WTC11 (cell line): ENCODE measurements at regions not wholly inside any gene's neighbourhood (a gene's known extent, or its start where the extent isn't known, plus 50 kb on each side); places are given as distances from the start of the nearest gene placed in this dataset.

Experiments used
- ATAC-seq: fragments of 200-7000 bp; cut with Tn5 transposase; 2 replicates; pipeline ENCODE4 v1.10.0; 2021; ENCODE audit warnings: mild to moderate bottlenecking, moderate library complexity
- CTCF ChIA-PET: fragments of 300-600 bp; sonication (Branson Sonifier 250); formaldehyde crosslinking; loops from one replicate; lab custom pipeline; 2021; ENCODE audit warnings: antibody characterized with exemption; lab: Charles Lee
- POLR2A ChIA-PET: fragments of 350-600 bp; sonication (Branson Sonifier 250); formaldehyde crosslinking; loops from one replicate; lab custom pipeline; 2021; ENCODE audit warnings: antibody characterized with exemption; lab: Charles Lee
- DNase-seq: peaks from one replicate; pipeline ENCODE4 v3.0.0; 2021; ENCODE audit warnings: low spot score
- H3K27ac Mint-ChIP-seq: 2 replicates; pipeline ENCODE4 v1.8.0; 2021; ENCODE audit warnings: mixed read lengths
- H3K27me3 Mint-ChIP-seq: 2 replicates; pipeline ENCODE4 v1.8.0; 2021; ENCODE audit warnings: low read depth, mild to moderate bottlenecking, moderate library complexity, mixed read lengths
- H3K36me3 Mint-ChIP-seq: 2 replicates; pipeline ENCODE4 v1.8.0; 2021; ENCODE audit warnings: mixed read lengths
- H3K4me1 Mint-ChIP-seq: 2 replicates; pipeline ENCODE4 v1.8.0; 2022; ENCODE audit warnings: mixed read lengths
- H3K4me3 Mint-ChIP-seq: 2 replicates; pipeline ENCODE4 v1.8.0; 2021; ENCODE audit warnings: mild to moderate bottlenecking, moderate library complexity, mixed read lengths
- H3K9me3 Mint-ChIP-seq: 2 replicates; pipeline ENCODE4 v1.8.0; 2021; ENCODE audit warnings: mixed read lengths
- CTCF ChIP-seq: fragments of 200-600 bp; IDR thresholded peaks from 2 replicates; pipeline ENCODE4 v1.8.0; 2022; ENCODE audit warnings: antibody characterized with exemption
- ELF4 ChIP-seq: sonication (generic); formaldehyde crosslinking; IDR thresholded peaks from 2 replicates; pipeline ENCODE4 v1.8.1; 2022; ENCODE audit warnings: low read depth, mild to moderate bottlenecking, moderate library complexity, missing genetic modification reagents
- ETV6 ChIP-seq: sonication (generic); formaldehyde crosslinking; IDR thresholded peaks from 2 replicates; pipeline ENCODE4 v1.8.1; 2022; ENCODE audit warnings: mild to moderate bottlenecking, missing genetic modification reagents
- FOXJ3 ChIP-seq: sonication (generic); formaldehyde crosslinking; IDR thresholded peaks from 2 replicates; pipeline ENCODE4 v1.9.0; 2021; ENCODE audit warnings: missing genetic modification reagents, mild to moderate bottlenecking, borderline replicate concordance
- FOXK1 ChIP-seq: sonication (generic); formaldehyde crosslinking; IDR thresholded peaks from 2 replicates; pipeline ENCODE4 v1.8.0; 2022; ENCODE audit warnings: mild to moderate bottlenecking, moderate library complexity, missing genetic modification reagents
- GABPB1 ChIP-seq: sonication (generic); formaldehyde crosslinking; IDR thresholded peaks from 2 replicates; pipeline ENCODE4 v1.8.1; 2023; ENCODE audit warnings: mild to moderate bottlenecking, missing genetic modification reagents
- MYBL2 ChIP-seq: sonication (generic); formaldehyde crosslinking; IDR thresholded peaks from 2 replicates; pipeline ENCODE4 v1.8.1; 2023; ENCODE audit warnings: mild to moderate bottlenecking, moderate library complexity, missing genetic modification reagents
- NFE2L1 ChIP-seq: sonication (generic); formaldehyde crosslinking; IDR thresholded peaks from 2 replicates; pipeline ENCODE4 v1.8.1; 2023; ENCODE audit warnings: missing genetic modification reagents
- PRRX2 ChIP-seq: fragments of 250-450 bp; sonication (Bioruptor Pico); IDR thresholded peaks from 2 replicates; pipeline ENCODE4 v1.8.0; 2021; ENCODE audit warnings: mild to moderate bottlenecking
- RORB ChIP-seq: fragments of 250-450 bp; sonication (Bioruptor Pico); IDR thresholded peaks from 2 replicates; pipeline ENCODE4 v1.9.0; 2021; ENCODE audit warnings: mild to moderate bottlenecking
- ZNF423 ChIP-seq: fragments of 250-450 bp; sonication (Bioruptor Pico); IDR thresholded peaks from 2 replicates; pipeline ENCODE4 v2.1.2; 2022; ENCODE audit warnings: mild to moderate bottlenecking, moderate library complexity
- TF ChIP-seq, protein P1 (sequence below): sonication (generic); formaldehyde crosslinking; IDR thresholded peaks from 2 replicates; pipeline ENCODE4 v1.8.1; 2023; ENCODE audit warnings: mild to moderate bottlenecking, moderate library complexity, missing genetic modification reagents
- TF ChIP-seq, protein P2 (sequence below): sonication (generic); formaldehyde crosslinking; IDR thresholded peaks from 2 replicates; pipeline ENCODE4 v1.8.1; 2023; ENCODE audit warnings: mild to moderate bottlenecking, missing genetic modification reagents
- TF ChIP-seq, protein P3 (sequence below): sonication (generic); formaldehyde crosslinking; IDR thresholded peaks from 2 replicates; pipeline ENCODE4 v1.8.0; 2023; ENCODE audit warnings: mild to moderate bottlenecking, missing genetic modification reagents
- TF ChIP-seq, protein P4 (sequence below): sonication (generic); formaldehyde crosslinking; conservative IDR thresholded peaks from 2 replicates; pipeline ENCODE4 v1.8.1; 2023; ENCODE audit warnings: mild to moderate bottlenecking, low read depth, missing genetic modification reagents, moderate library complexity
- TF ChIP-seq, protein P5 (sequence below): fragments of 250-450 bp; sonication (Bioruptor Pico); IDR thresholded peaks from 2 replicates; pipeline ENCODE4 v1.9.0; 2021; ENCODE audit warnings: moderate library complexity, mild to moderate bottlenecking, inconsistent platforms, borderline replicate concordance

DNA sequence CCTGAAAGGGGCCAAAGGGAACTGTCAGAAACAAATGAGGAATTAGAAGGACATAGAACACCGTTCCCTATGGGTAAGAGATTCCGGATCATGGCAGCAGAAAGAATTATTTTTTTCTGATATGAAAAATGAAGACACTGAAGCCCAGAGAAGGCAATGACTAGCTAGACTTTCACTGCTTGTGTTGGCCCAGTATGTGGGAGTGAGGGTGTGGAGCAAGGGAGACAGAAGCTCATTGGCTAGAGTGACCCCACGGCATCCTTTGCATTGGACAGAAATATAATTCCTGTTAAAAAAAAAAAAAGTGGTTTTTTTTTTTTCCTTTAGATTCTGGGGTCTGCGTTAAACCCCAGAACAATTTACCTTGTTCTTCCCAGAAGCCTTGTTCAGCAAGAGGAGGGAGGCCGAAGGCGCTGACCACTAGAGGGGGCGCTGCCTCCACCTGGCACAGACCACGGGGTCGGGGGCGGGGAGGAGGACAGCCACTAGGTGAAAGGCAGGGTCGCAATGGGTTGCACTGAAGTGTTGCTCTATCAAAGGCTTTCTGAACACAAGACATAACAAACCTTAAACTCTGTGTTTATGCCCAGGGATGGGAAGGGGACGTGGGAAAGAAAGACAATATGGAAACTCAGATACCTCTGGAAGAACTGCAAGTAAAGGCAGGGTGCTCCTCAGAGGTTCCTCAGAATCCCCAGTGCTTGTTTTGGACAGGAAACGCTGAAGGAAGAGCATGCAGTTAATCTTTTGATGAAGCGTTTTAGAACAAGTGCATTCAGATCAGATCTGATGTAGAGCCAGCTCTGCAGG lies 156.8 kb downstream of the KCNA5 start:
- ChIA-PET POLR2A (no interaction called here), CTCF (interaction anchor here (0.6 to 6.6 kb wide), 23 partner anchors 10 to 448 kb away, joined by 3 to 75 read pairs (median 3); partner anchors contain the start of gene NTF3)
- no peak overlapping the region for H3K4me3 Mint-ChIP-seq
- TF ChIP-seq FOXK1 (CRISPR knock-in tag), result no peak
- TF ChIP-seq CTCF, result peak; percentile 64
- TF ChIP-seq, protein P1, sequence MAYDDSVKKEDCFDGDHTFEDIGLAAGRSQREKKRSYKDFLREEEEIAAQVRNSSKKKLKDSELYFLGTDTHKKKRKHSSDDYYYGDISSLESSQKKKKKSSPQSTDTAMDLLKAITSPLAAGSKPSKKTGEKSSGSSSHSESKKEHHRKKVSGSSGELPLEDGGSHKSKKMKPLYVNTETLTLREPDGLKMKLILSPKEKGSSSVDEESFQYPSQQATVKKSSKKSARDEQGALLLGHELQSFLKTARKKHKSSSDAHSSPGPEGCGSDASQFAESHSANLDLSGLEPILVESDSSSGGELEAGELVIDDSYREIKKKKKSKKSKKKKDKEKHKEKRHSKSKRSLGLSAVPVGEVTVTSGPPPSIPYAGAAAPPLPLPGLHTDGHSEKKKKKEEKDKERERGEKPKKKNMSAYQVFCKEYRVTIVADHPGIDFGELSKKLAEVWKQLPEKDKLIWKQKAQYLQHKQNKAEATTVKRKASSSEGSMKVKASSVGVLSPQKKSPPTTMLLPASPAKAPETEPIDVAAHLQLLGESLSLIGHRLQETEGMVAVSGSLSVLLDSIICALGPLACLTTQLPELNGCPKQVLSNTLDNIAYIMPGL (CRISPR knock-in tag), result peak; percentile 23; the same call in 1 of the 2 replicates
- no peak overlapping the region for H3K27ac Mint-ChIP-seq
- H3K9me3 Mint-ChIP-seq, result peaks cover 9% of the 10 kb centered on the region; the same call in 1 of the 2 replicates
- DNase-seq (peak; percentile 90), ATAC-seq (peak; percentile 80)
- peaks cover 43% of the 10 kb centered on the region for H3K4me1 Mint-ChIP-seq
- no peaks in the 10 kb centered on the region for H3K27me3 Mint-ChIP-seq
- no peaks in the 10 kb centered on the region; the same call in 1 of the 2 replicates for H3K36me3 Mint-ChIP-seq

- H3K27me3 Mint-ChIP-seq, result no peaks in the 10 kb centered on the region
- H3K9me3 Mint-ChIP-seq, result peaks cover 7% of the 10 kb centered on the region; the same call in 1 of the 2 replicates
- POLR2A ChIA-PET, result no interaction called here
- DNase-seq (peak; percentile 52), ATAC-seq (peak; percentile 64)
- CTCF ChIA-PET, result interaction anchor here (0.6 to 6.6 kb wide), 4 partner anchors 30 to 231 kb away, joined by 3 to 75 read pairs (median 4); partner anchors contain the start of gene NTF3
- no peak overlapping the region for H3K4me3 Mint-ChIP-seq
- H3K4me1 Mint-ChIP-seq, result peaks cover 44% of the 10 kb centered on the region
- no peaks in the 10 kb centered on the region for H3K36me3 Mint-ChIP-seq
- TF ChIP-seq, protein P2, sequence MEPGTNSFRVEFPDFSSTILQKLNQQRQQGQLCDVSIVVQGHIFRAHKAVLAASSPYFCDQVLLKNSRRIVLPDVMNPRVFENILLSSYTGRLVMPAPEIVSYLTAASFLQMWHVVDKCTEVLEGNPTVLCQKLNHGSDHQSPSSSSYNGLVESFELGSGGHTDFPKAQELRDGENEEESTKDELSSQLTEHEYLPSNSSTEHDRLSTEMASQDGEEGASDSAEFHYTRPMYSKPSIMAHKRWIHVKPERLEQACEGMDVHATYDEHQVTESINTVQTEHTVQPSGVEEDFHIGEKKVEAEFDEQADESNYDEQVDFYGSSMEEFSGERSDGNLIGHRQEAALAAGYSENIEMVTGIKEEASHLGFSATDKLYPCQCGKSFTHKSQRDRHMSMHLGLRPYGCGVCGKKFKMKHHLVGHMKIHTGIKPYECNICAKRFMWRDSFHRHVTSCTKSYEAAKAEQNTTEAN (CRISPR knock-in tag), result no peak
- TF ChIP-seq PRRX2 (CRISPR knock-in tag) (no peak), NFE2L1 (no peak), GABPB1 (CRISPR knock-in tag) (no peak), ETV6 (CRISPR knock-in tag) (no peak), MYBL2 (CRISPR knock-in tag) (no peak), ELF4 (no peak), RORB (no peak), ZNF423 (CRISPR knock-in tag) (no peak), FOXJ3 (CRISPR knock-in tag) (no peak)
- TF ChIP-seq, protein P3, sequence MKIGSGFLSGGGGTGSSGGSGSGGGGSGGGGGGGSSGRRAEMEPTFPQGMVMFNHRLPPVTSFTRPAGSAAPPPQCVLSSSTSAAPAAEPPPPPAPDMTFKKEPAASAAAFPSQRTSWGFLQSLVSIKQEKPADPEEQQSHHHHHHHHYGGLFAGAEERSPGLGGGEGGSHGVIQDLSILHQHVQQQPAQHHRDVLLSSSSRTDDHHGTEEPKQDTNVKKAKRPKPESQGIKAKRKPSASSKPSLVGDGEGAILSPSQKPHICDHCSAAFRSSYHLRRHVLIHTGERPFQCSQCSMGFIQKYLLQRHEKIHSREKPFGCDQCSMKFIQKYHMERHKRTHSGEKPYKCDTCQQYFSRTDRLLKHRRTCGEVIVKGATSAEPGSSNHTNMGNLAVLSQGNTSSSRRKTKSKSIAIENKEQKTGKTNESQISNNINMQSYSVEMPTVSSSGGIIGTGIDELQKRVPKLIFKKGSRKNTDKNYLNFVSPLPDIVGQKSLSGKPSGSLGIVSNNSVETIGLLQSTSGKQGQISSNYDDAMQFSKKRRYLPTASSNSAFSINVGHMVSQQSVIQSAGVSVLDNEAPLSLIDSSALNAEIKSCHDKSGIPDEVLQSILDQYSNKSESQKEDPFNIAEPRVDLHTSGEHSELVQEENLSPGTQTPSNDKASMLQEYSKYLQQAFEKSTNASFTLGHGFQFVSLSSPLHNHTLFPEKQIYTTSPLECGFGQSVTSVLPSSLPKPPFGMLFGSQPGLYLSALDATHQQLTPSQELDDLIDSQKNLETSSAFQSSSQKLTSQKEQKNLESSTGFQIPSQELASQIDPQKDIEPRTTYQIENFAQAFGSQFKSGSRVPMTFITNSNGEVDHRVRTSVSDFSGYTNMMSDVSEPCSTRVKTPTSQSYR (CRISPR knock-in tag), result no peak
- TF ChIP-seq, protein P4, sequence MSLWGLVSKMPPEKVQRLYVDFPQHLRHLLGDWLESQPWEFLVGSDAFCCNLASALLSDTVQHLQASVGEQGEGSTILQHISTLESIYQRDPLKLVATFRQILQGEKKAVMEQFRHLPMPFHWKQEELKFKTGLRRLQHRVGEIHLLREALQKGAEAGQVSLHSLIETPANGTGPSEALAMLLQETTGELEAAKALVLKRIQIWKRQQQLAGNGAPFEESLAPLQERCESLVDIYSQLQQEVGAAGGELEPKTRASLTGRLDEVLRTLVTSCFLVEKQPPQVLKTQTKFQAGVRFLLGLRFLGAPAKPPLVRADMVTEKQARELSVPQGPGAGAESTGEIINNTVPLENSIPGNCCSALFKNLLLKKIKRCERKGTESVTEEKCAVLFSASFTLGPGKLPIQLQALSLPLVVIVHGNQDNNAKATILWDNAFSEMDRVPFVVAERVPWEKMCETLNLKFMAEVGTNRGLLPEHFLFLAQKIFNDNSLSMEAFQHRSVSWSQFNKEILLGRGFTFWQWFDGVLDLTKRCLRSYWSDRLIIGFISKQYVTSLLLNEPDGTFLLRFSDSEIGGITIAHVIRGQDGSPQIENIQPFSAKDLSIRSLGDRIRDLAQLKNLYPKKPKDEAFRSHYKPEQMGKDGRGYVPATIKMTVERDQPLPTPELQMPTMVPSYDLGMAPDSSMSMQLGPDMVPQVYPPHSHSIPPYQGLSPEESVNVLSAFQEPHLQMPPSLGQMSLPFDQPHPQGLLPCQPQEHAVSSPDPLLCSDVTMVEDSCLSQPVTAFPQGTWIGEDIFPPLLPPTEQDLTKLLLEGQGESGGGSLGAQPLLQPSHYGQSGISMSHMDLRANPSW (CRISPR knock-in tag), result no peak
- TF ChIP-seq, protein P5, sequence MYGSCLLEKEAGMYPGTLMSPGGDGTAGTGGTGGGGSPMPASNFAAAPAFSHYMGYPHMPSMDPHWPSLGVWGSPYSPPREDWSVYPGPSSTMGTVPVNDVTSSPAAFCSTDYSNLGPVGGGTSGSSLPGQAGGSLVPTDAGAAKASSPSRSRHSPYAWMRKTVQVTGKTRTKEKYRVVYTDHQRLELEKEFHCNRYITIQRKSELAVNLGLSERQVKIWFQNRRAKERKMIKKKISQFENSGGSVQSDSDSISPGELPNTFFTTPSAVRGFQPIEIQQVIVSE (CRISPR knock-in tag), result no peak
- H3K27ac Mint-ChIP-seq, result no peak overlapping the region
These were observed 158.0 kb downstream of the KCNA5 start for GRCh38 chr12:5201554-5202218.
